Astrocyte of the spinal cord (primary cell): ENCODE measurements at regions not wholly inside any gene's neighbourhood (a gene's known extent, or its start where the extent isn't known, plus 50 kb on each side); places are given as distances from the start of the nearest gene placed in this dataset.

Experiments used
- DNase-seq: peaks from one replicate; pipeline ENCODE4 v3.0.0; 2011; ENCODE audit warnings: low read depth, low spot score
- H3K4me3 ChIP-seq: 2 replicates; pipeline ENCODE4 v1.5.1; 2011; ENCODE audit warnings: low read depth, mild to moderate bottlenecking, low read length, moderate library complexity
- CTCF ChIP-seq: IDR thresholded peaks from 2 replicates; pipeline ENCODE4 v1.5.1; 2012; ENCODE audit warnings: low read depth, mild to moderate bottlenecking, low read length, inconsistent platforms
- in situ Hi-C: cut with HindIII; loops from 2 replicates; pipeline ENCODE4 v1.10.0; 2017; ENCODE audit warnings: low sequenced_read_pairs

- no peak for TF ChIP-seq CTCF
- in situ Hi-C loops, result no loop called here
- DNase-seq, result no peak
- H3K4me3 ChIP-seq, result no peak overlapping the region
These were observed 439.6 kb upstream of the LRFN5 start for GRCh38 chr14:41167040-41167439.

DNA sequence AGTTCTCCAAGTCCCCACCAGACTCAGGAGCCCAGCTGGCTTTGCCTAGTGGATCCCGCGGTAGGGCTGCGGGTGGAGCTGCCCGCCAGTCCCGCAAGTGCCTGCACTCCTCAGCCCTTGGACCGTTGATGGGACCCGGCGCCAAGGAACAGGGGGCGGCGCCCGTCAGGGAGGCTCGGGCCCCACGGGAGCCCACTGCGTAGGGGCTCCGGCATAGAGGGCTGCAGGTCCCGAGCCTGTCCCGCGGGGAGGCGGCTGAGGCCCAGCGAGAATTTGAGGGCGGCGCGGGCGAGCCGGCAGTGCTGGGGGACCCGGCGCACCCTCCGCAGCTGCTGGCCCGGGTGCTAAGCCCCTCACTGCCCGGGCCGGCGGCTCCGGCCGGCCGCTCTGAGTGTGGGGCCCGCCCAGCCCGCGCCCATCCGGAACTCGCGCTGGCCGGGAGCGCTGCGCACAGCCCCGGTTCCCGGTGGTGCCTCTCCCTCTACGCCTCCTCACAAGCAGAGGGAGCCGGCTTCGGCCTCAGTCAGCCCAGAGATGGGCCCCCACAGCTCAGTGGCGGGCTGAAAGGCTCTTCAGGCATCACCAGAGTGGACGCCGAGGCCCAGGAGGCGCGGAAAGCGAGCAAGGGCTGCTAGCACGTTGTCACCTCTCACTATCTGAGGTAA is 452.4 kb upstream of the LRFN5 start:
- TF ChIP-seq CTCF, result no peak
- H3K4me3 ChIP-seq, result no peak overlapping the region
- DNase-seq, result no peak
- in situ Hi-C loops, result no loop called here

DNA sequence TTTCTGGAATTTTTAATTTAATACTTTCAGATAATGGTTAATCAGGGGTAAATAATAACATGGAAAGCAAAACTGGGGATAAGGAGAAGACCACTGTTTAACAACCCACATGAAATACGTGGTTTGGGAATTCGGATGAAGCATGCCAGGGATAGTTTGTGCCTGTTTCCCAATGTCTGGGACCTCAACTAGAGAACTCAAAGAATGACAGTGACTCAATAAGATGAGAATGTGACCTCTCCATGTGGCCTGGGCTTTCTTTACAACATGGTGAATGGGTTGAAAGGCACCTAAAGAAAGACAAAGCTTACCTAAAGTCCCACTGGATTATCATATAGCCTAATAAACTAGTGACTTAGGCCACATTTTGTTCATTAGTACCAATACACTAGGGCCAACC is 460.3 kb upstream of the LRFN5 start:
- no peak for DNase-seq
- in situ Hi-C loops, result no loop called here
- no peak for TF ChIP-seq CTCF
- H3K4me3 ChIP-seq, result no peak overlapping the region

DNA sequence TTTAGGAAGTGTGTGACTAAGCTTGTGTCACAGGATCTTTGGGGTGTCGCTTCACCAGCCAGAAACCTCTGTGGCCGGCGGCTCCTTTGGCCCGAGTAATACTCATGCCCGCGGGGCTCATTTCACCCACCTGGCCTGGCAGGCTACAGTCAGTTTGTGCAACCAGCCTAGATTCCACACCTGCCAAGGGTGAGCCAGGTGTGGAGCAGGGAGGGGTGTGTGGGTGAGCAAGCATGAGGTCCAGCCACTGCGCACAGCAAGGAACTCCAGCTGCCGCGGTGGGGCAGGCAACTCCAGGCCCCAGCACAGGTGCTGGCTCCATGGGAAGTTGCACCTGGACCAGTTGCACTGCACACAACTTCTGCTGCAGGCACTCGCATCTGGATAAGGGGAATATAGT is 462.3 kb upstream of the LRFN5 start:
- DNase-seq, result no peak
- no peak overlapping the region for H3K4me3 ChIP-seq
- in situ Hi-C loops, result no loop called here
- no peak for TF ChIP-seq CTCF

- DNase-seq, result no peak
- in situ Hi-C loops, result no loop called here
- TF ChIP-seq CTCF, result no peak
- no peak overlapping the region for H3K4me3 ChIP-seq
These were observed 468.9 kb upstream of the LRFN5 start for GRCh38 chr14:41137741-41138140.

DNA sequence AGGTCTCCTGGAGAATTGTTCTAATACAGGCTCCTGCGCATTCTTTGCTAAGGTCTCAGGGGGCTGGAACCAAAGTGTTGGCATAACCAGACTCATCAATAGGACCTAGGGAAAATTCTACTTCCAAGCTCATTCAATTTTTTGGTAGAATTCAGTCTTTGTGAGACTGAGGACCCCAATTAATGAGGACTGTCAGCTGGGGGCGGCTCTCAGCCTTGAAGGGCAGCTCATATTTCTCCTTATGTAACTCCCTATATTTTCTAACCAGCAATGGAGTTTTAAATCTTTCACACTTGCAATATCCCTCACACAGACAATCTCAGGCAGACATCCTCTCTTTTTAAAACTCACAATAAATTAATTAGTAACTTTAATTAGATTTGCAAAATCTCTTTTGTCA is 476.4 kb upstream of the LRFN5 start:
- no peak for TF ChIP-seq CTCF
- DNase-seq, result no peak
- H3K4me3 ChIP-seq, result no peak overlapping the region
- in situ Hi-C loops, result no loop called here

- TF ChIP-seq CTCF, result no peak
- DNase-seq, result no peak
- in situ Hi-C loops, result no loop called here
- no peak overlapping the region for H3K4me3 ChIP-seq
These were observed 486.3 kb upstream of the LRFN5 start for GRCh38 chr14:41120402-41120801.
